Endothelial cell of umbilical vein (primary cell): ENCODE measurements at regions not wholly inside any gene's neighbourhood (a gene's known extent, or its start where the extent isn't known, plus 50 kb on each side); places are given as distances from the start of the nearest gene placed in this dataset.

ENCODE experiments used
- BruUV-seq: library from RNA; stranded (reverse); fragments of 400-500 nt; replicated peaks from 2 replicates; lab custom pipeline; 2021; lab: Mats Ljungman, UMichigan
- CTCF ChIA-PET: fragments of 300-600, 350-600 bp; sonication (Branson Sonifier 250); formaldehyde crosslinking; loops from one replicate; lab custom pipeline; 2021; ENCODE audit warnings: antibody characterized with exemption, inconsistent platforms; lab: Charles Lee
- POLR2A ChIA-PET: fragments of 300-600, 350-600 bp; sonication (Branson Sonifier 250); formaldehyde crosslinking; loops from one replicate; lab custom pipeline; 2021; ENCODE audit warnings: antibody characterized with exemption, inconsistent platforms; lab: Charles Lee
- DNase-seq: peaks from one replicate; pipeline ENCODE4 v3.0.0-alpha.2; 2011; ENCODE audit warnings: low read depth, low spot score
- FAIRE-seq: peaks from 2 replicates; lab custom pipeline; 2011; peaks lifted over from hg19 to GRCh38; lab: Jason Lieb, UNC
- H2AFZ ChIP-seq: 2 replicates; pipeline ENCODE4 v1.6.0; 2012; ENCODE audit warnings: low read depth, low read length, control low read depth, inconsistent platforms
- H3K27ac ChIP-seq: 2 replicates; pipeline ENCODE4 v1.5.1; 2011; ENCODE audit warnings: low read depth, mild to moderate bottlenecking, control low read depth, low read length, moderate library complexity; ENCODE audit not compliant: insufficient read depth
- H3K27me3 ChIP-seq, 2 experiments: 2 replicates each; pipeline versions ENCODE4 v1.6.0 to v1.6.1; 2011; ENCODE audit warnings: low read length in 2 of 2, mixed read lengths in 1 of 2; ENCODE audit not compliant: control insufficient read depth in 2 of 2, insufficient read depth in 2 of 2
- H3K36me3 ChIP-seq, 2 experiments: 2 replicates in 1 of 2; 3 replicates in 1 of 2; pipeline ENCODE4 v1.5.1; 2011; ENCODE audit warnings: low read length in 2 of 2, mild to moderate bottlenecking in 1 of 2, moderate library complexity in 1 of 2; ENCODE audit not compliant: control insufficient read depth in 2 of 2, insufficient read depth in 2 of 2; ENCODE audit errors: extremely low read depth in 1 of 2
- H3K4me1 ChIP-seq: 3 replicates; pipeline ENCODE4 v1.5.1; 2011; ENCODE audit warnings: mild to moderate bottlenecking, low read length; ENCODE audit not compliant: control insufficient read depth, insufficient read depth; ENCODE audit errors: extremely low read depth
- H3K4me2 ChIP-seq: 2 replicates; pipeline ENCODE4 v1.6.1; 2011; ENCODE audit warnings: low read length, control low read depth, mixed read lengths; ENCODE audit not compliant: insufficient read depth
- H3K4me3 ChIP-seq, 3 experiments: fragments of 200-600 bp in 1 of 3; sonication (generic), shearing (Covaris generic) in 1 of 3; replicated peaks in 1 of 3; 2 replicates each; pipeline ENCODE4 v1.5.1; 2011 to 2016; ENCODE audit warnings: control low read depth in 3 of 3, low read length in 3 of 3, mild to moderate bottlenecking in 2 of 3, inconsistent platforms in 1 of 3, low read depth in 1 of 3, moderate library complexity in 1 of 3; ENCODE audit not compliant: insufficient read depth in 1 of 3
- H3K79me2 ChIP-seq: 2 replicates; pipeline ENCODE4 v1.6.0; 2012; ENCODE audit warnings: low read length, inconsistent platforms; ENCODE audit not compliant: control insufficient read depth, insufficient read depth
- H3K9ac ChIP-seq: replicated peaks from 2 replicates; pipeline ENCODE3; 2011; ENCODE audit warnings: low read length, control low read depth; ENCODE audit not compliant: insufficient read depth; ENCODE audit errors: extremely low read depth
- H3K9me1 ChIP-seq: replicated peaks from 3 replicates; pipeline ENCODE4 v1.6.0; 2011; ENCODE audit warnings: mild to moderate bottlenecking, low read length; ENCODE audit not compliant: control insufficient read depth, insufficient read depth; ENCODE audit errors: extremely low read depth
- H3K9me3 ChIP-seq: replicated peaks from 2 replicates; pipeline ENCODE4 v1.5.1; 2012; ENCODE audit warnings: low read length, inconsistent platforms; ENCODE audit not compliant: control insufficient read depth, insufficient read depth
- H4K20me1 ChIP-seq: replicated peaks from 2 replicates; pipeline ENCODE3; 2011; ENCODE audit warnings: mild to moderate bottlenecking, low read length; ENCODE audit not compliant: control insufficient read depth, insufficient read depth; ENCODE audit errors: extremely low read depth
- EZH2 ChIP-seq: IDR thresholded peaks from 2 replicates; pipeline ENCODE4 v1.6.1; 2012; ENCODE audit warnings: borderline replicate concordance, low read depth, mild to moderate bottlenecking, moderate library complexity, low read length, inconsistent platforms; ENCODE audit not compliant: severe bottlenecking
- FOS ChIP-seq: IDR thresholded peaks from 2 replicates; pipeline ENCODE4 v1.6.1; 2011; ENCODE audit warnings: mild to moderate bottlenecking, low read length, moderate library complexity, borderline replicate concordance; ENCODE audit not compliant: insufficient read depth
- GATA2 ChIP-seq: IDR thresholded peaks from 2 replicates; pipeline ENCODE4 v1.7.0; 2011; ENCODE audit warnings: low read depth, mild to moderate bottlenecking, moderate library complexity, mixed read lengths, low read length; ENCODE audit not compliant: insufficient read length, insufficient read depth
- JUN ChIP-seq: IDR thresholded peaks from 2 replicates; pipeline ENCODE4 v1.6.1; 2011; ENCODE audit warnings: borderline replicate concordance, low read depth; ENCODE audit not compliant: insufficient read length, insufficient read depth
- MYC ChIP-seq: IDR thresholded peaks from one replicate; pipeline ENCODE4 v1.6.1; 2011; ENCODE audit warnings: mild to moderate bottlenecking, low read depth, low read length
- POLR2A ChIP-seq: IDR thresholded peaks from 2 replicates; pipeline ENCODE4 v1.6.1; 2012; ENCODE audit warnings: low read depth, mild to moderate bottlenecking, control low read depth, low read length
- POLR2AphosphoS5 ChIP-seq: IDR thresholded peaks from 2 replicates; pipeline ENCODE4 v1.6.1; 2012; ENCODE audit warnings: low read depth, mild to moderate bottlenecking, control low read depth, low read length, moderate library complexity; ENCODE audit not compliant: insufficient read depth
- dilution Hi-C: fragments of 300-500 bp; cut with MboI; formaldehyde crosslinking; loops from one replicate; pipeline ENCODE4 v1.15.0; 2019; ENCODE audit warnings: low sequenced_read_pairs; ENCODE audit not compliant: extremely low pct_ligation_motif_present
- intact Hi-C: fragments of 100-400 bp; cut with micrococcal nuclease; formaldehyde crosslinking; loops from one replicate; pipeline ENCODE4 v1.10.0; 2022
- TF ChIP-seq, protein P1 (sequence below), 2 donors: IDR thresholded peaks; 1 replicate in 1 of 2; 2 replicates in 1 of 2; pipeline ENCODE4 v1.5.1; 2011; ENCODE audit warnings: low read length in 2 of 2, mild to moderate bottlenecking in 2 of 2, moderate library complexity in 2 of 2, control low read depth in 1 of 2, inconsistent platforms in 1 of 2, low read depth in 1 of 2; ENCODE audit not compliant: insufficient read depth in 1 of 2; ENCODE audit errors: extremely low read depth in 1 of 2
- TF ChIP-seq, protein P2 (sequence below): IDR thresholded peaks from 2 replicates; pipeline ENCODE4 v1.6.1; 2011; ENCODE audit not compliant: insufficient read depth, insufficient read length

DNA sequence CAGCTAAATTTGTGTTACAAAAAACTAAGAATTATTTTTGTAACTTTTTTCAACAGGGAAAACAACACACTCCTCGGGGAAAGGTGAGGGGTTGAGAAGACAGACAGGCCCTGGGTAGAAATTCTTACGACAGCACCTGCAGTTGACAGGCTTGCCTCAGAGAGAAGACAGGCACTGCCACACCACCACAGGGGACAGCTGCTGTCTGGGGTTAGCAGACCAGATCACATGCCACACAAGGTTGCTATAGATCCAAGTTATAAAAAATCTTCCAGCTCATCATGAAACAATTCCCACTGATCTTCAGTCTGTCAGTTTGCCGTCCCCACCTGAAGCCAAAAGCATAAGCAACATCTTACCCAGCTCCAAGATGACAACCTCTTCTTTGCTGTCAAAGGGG is 143.2 kb upstream of the ZCCHC13 start:
- TF ChIP-seq, protein P1, sequence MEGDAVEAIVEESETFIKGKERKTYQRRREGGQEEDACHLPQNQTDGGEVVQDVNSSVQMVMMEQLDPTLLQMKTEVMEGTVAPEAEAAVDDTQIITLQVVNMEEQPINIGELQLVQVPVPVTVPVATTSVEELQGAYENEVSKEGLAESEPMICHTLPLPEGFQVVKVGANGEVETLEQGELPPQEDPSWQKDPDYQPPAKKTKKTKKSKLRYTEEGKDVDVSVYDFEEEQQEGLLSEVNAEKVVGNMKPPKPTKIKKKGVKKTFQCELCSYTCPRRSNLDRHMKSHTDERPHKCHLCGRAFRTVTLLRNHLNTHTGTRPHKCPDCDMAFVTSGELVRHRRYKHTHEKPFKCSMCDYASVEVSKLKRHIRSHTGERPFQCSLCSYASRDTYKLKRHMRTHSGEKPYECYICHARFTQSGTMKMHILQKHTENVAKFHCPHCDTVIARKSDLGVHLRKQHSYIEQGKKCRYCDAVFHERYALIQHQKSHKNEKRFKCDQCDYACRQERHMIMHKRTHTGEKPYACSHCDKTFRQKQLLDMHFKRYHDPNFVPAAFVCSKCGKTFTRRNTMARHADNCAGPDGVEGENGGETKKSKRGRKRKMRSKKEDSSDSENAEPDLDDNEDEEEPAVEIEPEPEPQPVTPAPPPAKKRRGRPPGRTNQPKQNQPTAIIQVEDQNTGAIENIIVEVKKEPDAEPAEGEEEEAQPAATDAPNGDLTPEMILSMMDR (IDR thresholded peaks at IDR 0.05; ENCODE audit: extremely low read depth in 1 of 2, insufficient read depth in 1 of 2, low read depth in 1 of 2, low read length in 2 of 2) = no peak
- TF ChIP-seq MYC = no peak
- TF ChIP-seq JUN = no peak
- TF ChIP-seq, protein P2, sequence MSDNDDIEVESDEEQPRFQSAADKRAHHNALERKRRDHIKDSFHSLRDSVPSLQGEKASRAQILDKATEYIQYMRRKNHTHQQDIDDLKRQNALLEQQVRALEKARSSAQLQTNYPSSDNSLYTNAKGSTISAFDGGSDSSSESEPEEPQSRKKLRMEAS = no peak
- no peak for TF ChIP-seq GATA2
- no peak for TF ChIP-seq POLR2AphosphoS5
- TF ChIP-seq POLR2A = no peak
- TF ChIP-seq EZH2 = no peak
- no peak for TF ChIP-seq FOS
- no peaks in the 10 kb centered on the region for H3K4me1 ChIP-seq
- DNase-seq (no peak), FAIRE-seq (no peak)
- POLR2A ChIA-PET = no interaction called here
- CTCF ChIA-PET = no interaction called here
- H3K27me3 ChIP-seq = no peaks in the 10 kb centered on the region
- H3K4me2 ChIP-seq = no peak overlapping the region
- no peaks in the 10 kb centered on the region for H3K9me1 ChIP-seq
- H2AFZ ChIP-seq = no peak overlapping the region
- dilution Hi-C loops = no loop called here
- H3K9me3 ChIP-seq = no peaks in the 10 kb centered on the region
- no TSS peak for BruUV-seq
- no peaks in the 10 kb centered on the region for H3K79me2 ChIP-seq
- no peak overlapping the region for H3K9ac ChIP-seq
- H3K27ac ChIP-seq = no peak overlapping the region
- no peaks in the 10 kb centered on the region for H4K20me1 ChIP-seq
- H3K4me3 ChIP-seq = no peak overlapping the region
- no peaks in the 10 kb centered on the region for H3K36me3 ChIP-seq
- intact Hi-C loops = no loop called here
